ENCODE measurements at regions not wholly inside any gene's neighbourhood (a gene's known extent, or its start where the extent isn't known, plus 50 kb on each side); places are given as distances from the start of the nearest gene placed in this dataset.
"Not testable (repeated sequence)": the region's sequence is repeated elsewhere in the genome, so short reads cannot be mapped to it uniquely, and the experiment has no call there.

DNA sequence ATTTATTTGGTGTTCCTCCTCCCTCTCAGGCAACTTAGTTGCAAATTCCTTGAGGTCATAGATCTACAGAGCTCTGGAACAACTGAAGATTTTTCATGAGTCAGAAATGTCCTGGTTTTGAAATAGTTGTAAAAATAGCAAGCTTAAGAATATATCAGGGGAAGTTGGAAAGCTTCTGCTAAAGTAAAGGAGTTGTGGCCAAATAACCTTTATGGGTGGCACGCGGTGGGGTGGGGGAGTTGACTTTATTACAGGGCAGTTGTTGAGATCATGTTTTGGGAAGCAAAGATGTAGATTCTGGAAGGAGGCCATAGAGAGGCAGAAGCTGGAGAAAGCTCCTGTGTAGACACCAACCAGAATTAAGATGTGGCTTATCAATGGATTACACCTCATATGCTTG lies 326.0 kb upstream of the MTPN start:
- DNase-seq (ENCODE audit: low read depth): no peak
- in situ Hi-C loops (cut with HindIII; ENCODE audit: low pct_unique_long_range_greater_than_20kb, low sequenced_read_pairs): no loop called here

DNA sequence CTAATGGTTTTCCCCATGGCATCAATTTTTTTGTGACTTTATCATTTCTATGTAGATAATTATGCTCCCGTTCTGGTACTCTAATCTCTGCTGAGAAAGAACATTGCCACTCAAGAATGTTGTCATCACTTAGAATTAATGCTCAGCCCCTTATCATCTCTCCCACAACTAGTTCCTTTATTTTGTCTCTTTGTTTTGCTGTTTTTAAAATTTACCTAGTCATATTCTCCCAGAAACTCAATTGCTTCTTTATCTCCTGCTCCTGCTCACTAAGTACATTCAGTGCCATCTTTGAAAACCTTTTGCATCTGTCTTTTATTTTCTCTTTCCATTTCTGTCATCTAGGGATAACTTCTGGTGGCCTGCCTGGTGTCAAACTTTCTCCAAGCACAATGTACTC lies 324.9 kb upstream of the MTPN start:
- DNase-seq (ENCODE audit: low read depth): no peak

DNA sequence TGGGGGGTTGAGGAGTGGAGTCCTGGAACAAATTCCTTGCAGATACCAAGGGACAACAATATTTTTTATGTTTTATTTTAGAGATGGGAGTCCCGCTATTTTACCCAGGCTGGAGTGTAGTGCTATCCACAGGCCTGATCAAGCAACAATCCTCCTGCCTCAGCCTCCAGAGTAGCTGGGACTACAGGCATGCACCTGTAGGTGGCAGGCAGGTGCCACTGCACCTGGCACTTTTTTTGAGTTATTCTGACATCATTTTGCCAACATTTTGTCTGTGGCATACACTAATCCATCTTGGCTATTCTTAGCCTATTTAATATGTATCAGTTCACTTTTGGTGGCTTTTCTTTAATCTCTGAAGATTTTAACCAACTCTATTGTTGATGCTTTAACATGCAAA lies 317.8 kb upstream of the MTPN start:
- DNase-seq (ENCODE audit: low read depth): no peak
- in situ Hi-C loops (cut with HindIII; ENCODE audit: low pct_unique_long_range_greater_than_20kb, low sequenced_read_pairs): no loop called here

More for the DNA sequence above, 324.9 kb upstream of the MTPN start:
- in situ Hi-C loops (cut with HindIII; ENCODE audit: low pct_unique_long_range_greater_than_20kb, low sequenced_read_pairs): no loop called here

DNA sequence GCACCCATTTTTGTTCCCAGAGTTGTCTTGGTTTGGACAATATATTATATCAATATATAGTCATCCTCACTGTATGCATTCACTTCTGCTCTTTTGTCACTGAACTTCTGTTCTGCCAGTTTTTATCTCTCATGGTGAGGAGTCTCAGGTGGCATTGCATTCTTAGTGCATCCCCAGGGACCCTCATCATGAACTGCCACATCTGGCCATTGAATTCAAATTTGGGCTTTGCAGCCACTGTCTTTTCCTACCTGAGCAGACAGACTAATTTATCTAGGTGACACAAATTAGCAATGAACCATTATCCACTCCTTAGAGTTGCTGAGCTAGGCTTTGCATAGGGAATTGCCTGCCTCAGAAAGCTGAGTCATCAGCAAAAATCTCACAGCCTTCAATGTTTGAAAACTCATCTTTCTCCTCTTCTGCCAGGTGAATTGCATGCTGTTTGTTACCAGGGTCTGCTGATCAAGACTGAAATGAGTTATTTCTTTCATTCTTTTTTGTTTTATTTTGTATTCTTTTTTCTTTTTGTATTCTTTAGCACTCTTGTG lies 316.8 kb upstream of the MTPN start:
- DNase-seq (ENCODE audit: low read depth): no peak
- in situ Hi-C loops (cut with HindIII; ENCODE audit: low pct_unique_long_range_greater_than_20kb, low sequenced_read_pairs): no loop called here

DNA sequence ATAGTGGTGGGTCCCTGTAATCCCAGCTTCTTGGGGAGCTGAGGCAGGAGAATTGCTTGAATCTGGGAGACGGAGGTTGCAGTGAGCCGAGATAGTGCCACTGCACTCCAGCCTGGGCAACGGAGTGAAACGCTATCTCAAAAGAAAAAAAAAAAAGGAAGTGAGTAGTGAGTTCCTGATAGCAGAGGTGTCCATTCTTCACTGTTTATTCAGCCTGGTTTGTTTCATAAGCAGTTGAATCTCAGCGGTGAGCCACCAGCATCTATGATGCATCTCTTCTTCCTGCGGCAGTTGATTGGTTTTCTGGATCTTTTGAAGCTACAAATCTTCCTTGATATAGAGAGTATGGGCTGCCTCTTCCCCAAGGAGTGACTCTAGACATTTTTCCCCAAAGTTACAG lies 316.1 kb upstream of the MTPN start:
- in situ Hi-C loops (cut with HindIII; ENCODE audit: low pct_unique_long_range_greater_than_20kb, low sequenced_read_pairs): no loop called here
- no peak for DNase-seq (ENCODE audit: low read depth)

DNA sequence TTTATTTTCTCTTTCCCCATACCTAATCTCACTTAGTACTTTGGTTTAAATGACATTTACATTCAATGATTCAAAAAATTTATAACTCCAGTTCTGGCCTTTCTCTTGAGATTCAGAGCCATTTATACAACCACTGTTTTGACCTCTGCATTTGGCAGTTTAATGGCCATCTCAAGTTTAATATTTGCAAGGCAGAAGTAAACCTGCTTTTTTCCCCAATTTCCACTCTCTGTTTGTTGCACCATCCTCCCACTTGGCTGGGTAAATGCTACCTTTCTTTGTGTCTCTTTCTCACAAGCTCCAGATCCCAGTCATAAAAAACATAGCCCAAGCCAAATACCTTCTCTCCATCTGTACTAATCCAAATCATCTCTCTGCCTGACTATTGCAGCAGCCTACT lies 315.2 kb upstream of the MTPN start:
- in situ Hi-C loops (cut with HindIII; ENCODE audit: low pct_unique_long_range_greater_than_20kb, low sequenced_read_pairs): no loop called here
- no peak for DNase-seq (ENCODE audit: low read depth)

DNA sequence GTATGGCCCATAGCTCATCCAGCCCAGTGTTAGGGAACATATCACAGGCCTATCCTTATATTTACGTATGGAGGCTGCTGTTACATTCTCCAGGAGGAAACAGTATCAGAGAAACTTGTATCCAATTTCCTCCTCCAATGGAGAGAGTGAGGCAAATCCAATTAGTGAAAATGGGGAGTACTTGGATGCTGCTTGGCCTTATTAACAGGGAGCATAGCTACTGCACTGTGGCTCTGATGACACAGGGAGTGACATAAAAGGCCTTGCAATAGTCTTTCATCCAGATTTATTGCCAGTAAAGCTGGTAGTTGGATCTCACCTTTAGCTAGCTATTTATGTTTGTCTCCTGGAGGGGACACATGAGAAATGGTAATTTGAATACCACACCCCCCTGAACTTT lies 313.2 kb upstream of the MTPN start:
- DNase-seq (ENCODE audit: low read depth): no peak
- in situ Hi-C loops (cut with HindIII; ENCODE audit: low pct_unique_long_range_greater_than_20kb, low sequenced_read_pairs): no loop called here

DNA sequence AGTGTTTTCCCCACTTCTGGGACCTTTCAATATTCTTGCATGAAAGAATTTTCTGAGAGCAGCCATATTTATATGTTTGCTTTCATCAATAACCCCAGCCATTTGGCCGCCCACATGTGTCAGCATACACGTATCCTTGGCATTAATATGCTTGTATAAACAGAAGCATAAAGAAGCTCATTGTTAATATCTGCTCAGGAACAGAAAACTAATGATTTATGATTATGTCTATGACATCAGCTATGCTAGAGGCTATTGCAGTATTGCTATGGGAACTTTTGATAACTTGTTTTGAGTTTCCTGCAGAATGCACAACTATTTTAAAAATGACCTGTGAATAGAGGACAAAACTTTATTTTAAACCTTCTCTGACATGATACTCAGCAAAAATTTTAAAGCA lies 300.9 kb upstream of the MTPN start:
- DNase-seq (ENCODE audit: low read depth): no peak
- in situ Hi-C loops (cut with HindIII; ENCODE audit: low pct_unique_long_range_greater_than_20kb, low sequenced_read_pairs): no loop called here

DNA sequence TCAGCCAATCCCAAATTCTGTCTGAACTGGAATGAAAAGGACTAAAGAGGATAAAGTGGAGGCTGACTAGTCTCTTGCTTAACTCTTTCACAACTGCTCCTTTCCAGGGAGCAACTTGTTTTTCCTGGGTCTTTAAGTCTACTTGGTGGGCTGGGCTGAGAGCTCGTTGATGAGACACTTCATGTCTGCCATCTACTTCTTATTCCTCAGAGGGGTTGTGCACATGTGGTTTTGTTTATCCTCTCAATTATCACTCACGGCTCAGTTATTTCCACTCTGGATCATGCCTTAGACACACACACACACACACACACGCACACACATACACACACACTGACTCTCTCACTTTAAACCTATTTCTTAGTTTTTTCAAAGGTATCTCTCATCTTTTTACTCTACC lies 298.6 kb upstream of the MTPN start:
- DNase-seq (ENCODE audit: low read depth): no peak
- in situ Hi-C loops (cut with HindIII; ENCODE audit: low pct_unique_long_range_greater_than_20kb, low sequenced_read_pairs): no loop called here

DNA sequence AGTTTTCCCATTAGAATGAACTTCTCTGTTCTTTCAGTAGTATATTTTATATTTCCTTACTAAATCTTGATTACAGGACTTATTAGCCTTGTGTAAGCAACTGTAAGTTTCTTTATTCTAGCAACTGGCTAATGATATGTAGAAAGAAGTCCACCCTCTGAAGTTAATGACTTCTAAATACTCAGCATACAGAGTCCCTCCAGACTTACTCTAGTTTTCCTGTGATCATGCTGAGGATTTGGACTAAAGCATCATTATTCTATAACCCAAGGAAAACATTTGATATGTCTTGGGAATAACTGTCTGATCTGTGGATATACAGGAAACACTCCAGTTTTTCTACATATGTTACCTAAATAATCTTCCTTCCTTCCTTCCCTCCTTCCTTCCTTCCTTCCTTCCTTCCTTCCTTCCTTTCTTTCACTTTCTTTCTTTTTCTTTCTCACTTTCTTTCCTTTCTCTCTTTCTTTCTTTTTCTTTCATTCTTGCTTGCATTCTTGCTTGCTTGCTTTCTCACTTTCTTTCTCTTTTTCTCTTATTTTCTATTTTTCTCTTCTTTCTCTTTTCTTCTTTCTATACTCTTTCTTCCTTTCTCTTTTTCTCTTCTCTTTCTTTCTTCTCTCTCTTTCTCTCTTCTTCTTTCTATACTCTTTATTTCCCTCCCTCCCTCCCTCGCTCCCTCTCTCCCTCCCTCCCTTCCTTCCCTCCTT lies 297.6 kb upstream of the MTPN start:
- in situ Hi-C loops (cut with HindIII; ENCODE audit: low pct_unique_long_range_greater_than_20kb, low sequenced_read_pairs): no loop called here
- DNase-seq (ENCODE audit: low read depth): no peak

DNA sequence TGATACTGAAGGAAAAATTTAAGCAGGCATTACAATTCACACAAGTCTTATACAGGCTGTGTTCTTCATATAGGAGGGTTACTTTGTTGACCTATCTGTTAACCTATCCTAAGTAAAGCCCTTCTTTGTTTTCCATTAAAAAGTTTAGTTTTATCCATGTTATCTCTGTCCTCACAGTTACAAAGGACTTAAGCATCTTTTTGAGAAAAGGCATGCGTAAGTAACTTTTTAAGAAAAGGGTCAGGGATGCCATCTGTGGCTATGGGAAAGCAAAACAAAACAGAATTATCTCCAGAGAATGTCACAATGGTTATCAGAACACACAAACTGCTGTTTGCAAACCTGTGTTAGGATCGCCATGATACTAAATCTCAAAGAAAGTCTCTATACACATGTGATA lies 295.8 kb upstream of the MTPN start:
- in situ Hi-C loops (cut with HindIII; ENCODE audit: low pct_unique_long_range_greater_than_20kb, low sequenced_read_pairs): no loop called here
- no peak for DNase-seq (ENCODE audit: low read depth)

DNA sequence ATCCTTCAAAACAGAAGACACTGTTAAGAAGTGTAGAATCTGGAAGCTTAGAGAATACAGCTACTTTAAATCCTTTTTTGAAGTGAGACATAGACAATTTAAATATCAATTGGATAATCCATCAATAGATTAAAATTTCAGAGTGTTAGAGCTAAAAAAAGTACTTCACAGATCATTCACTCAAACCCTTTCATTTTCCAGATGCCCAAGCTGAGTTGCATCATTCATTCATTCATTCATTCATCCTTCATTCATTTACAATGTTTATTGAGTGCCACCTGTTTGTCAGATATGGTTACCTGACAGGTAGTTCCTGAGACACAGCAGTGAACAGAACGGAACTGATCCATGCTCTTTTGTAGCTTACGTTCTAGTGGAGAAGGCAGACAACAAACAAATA lies 290.7 kb upstream of the MTPN start:
- in situ Hi-C loops (cut with HindIII; ENCODE audit: low pct_unique_long_range_greater_than_20kb, low sequenced_read_pairs): no loop called here
- no peak for DNase-seq (ENCODE audit: low read depth)

DNA sequence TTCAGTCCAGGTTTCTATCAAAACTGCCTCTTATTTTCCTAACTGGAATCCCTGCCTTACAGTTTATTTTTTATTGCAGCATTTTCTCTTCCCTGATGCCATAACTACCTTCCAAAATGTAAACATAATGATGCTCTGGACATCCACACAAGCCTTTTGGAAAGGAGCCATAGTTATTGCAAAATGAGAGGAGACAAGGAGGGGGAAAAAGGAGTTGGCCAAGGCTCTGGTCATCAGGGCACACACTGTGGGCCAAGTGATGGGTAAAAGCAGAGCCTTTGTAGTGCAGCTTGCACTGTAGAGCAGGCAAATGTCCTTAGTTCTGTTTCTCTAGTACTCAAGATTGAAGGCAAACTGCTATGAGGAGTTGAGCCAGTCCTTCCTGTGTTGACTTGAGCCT lies 289.3 kb upstream of the MTPN start:
- in situ Hi-C loops (cut with HindIII; ENCODE audit: low pct_unique_long_range_greater_than_20kb, low sequenced_read_pairs): no loop called here
- no peak for DNase-seq (ENCODE audit: low read depth)

DNA sequence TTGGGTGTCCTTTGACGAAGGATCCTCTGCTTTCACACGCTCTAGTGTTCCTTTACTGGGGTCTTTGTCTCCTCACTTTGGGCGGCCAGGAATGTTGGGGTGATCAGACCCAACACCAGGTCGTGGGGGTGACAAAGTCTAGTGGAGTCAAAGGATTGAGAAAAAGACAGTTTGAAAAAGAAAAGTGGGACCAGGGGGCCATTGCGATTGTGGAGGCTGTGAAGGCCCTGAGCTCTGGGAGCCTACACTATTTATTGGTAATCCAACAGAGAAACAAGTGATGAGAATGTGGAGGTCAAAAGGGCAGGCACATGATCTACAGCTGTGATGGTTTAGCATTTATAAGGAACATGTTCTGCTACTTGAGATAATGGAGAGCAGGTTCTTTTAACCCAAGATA lies 287.1 kb upstream of the MTPN start:
- DNase-seq (ENCODE audit: low read depth); in situ Hi-C loops (cut with HindIII; ENCODE audit: low pct_unique_long_range_greater_than_20kb, low sequenced_read_pairs): not testable (repeated sequence)

DNA sequence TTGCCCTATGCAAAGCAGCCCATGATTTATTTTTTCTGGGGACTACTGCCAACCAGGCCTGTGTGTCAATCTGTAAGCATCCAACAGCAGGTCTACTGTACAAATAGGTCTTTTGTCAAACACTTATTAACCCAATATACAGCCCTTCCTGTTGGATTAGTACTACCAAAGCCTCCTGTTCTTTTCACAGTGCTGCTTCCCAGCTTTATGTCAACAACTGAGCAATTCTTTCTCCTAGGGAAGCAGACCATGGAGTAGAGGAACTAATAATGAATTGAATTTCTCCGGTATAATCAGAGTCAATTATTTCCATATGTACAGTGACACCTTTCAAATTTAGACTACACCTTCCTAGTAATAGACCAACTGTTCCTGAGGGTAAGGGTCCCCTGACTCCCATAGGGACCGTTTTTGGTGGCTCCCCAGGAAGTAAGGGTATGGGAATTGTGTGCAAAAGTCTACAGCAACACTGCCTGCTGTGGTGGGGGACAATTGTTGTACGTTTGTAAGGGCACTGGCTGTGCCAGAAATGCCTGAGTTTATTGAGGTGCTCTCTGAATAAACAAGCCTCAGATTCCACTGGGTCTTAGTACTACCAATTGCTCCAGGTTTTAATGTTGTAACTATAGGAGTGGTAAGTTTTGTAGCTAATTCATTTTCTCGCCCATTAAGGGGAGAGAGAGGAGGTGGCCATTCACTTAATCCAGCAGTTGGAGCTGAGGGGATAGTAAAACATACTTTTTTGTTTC lies 286.1 kb upstream of the MTPN start:
- DNase-seq (ENCODE audit: low read depth); in situ Hi-C loops (cut with HindIII; ENCODE audit: low pct_unique_long_range_greater_than_20kb, low sequenced_read_pairs): not testable (repeated sequence)

DNA sequence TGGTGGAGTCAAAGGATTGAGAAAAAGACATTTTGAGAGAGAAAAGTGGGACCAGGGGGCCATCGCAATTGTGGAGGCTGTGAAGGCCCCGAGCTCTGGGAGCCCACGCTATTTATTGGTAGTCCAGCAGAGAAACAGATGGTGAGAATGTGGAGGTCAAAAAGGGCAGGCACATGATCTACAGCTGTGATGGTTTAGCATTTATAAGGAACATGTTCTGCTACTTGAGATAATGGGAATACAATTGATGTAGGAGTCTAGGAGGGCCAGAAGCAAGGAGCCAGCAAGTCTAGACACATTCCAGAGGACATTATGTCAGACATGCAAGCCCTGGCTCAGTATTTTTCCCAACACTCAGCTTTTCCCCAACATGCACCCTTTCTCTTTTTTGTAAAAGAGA lies 283.4 kb upstream of the MTPN start:
- in situ Hi-C loops (cut with HindIII; ENCODE audit: low pct_unique_long_range_greater_than_20kb, low sequenced_read_pairs); DNase-seq (ENCODE audit: low read depth): not testable (repeated sequence)

DNA sequence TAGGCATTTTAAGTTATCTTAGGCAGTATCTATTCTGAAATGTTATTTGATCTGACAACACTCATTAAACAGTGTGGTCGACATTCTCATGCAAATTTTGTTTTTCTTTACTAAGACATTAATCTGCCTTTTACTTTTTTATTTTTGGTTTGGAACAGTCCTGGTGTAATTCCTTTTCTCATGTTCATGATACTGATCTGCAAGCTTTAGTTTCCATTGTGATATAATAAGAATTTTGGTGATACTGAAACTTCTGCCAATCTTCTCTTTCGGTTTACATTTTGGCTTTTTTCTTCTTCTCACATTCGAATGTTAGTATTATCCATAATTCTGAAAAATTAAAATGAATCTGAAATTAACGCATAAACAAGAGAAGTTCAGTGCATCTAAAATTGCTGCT lies 281.9 kb upstream of the MTPN start:
- DNase-seq (ENCODE audit: low read depth): no peak
- in situ Hi-C loops (cut with HindIII; ENCODE audit: low pct_unique_long_range_greater_than_20kb, low sequenced_read_pairs): no loop called here

DNA sequence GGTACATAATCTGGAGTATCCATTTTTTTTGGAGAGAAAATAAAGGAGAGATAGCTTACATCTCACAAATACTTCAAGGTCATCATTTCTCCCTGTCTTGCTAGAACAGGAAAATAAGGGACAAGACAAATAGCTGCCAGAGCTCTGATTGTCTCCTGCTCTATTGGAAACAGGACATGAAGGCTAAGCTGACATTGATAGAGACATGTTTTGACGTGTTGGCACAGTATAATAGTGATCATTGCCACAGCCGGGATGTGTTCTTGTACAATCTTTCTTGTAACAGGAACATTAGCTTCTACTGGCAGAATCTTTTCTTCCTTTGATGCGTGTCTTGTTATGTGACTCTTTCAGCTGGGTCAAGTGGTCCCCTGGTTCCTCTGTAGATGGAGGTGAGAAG lies 279.3 kb upstream of the MTPN start:
- in situ Hi-C loops (cut with HindIII; ENCODE audit: low pct_unique_long_range_greater_than_20kb, low sequenced_read_pairs): no loop called here
- no peak for DNase-seq (ENCODE audit: low read depth)

DNA sequence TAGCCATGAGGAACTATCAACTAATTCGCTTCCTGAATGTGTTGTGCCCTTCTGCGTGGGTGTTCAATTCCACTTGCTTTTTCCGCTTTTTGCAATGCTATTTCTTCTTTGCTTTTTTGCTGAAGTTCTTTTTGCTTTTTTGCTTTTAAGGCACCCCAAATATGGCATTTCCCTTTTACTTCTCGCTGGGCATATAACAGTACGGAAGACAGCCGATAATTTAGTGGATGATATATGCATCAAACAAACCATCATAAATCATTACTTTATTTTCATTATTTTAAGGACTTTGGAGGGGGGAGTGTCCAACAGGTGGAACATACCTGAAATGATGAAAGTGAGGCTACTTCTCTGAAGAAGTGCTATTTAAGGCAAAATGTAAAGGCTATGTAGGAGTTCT lies 277.0 kb upstream of the MTPN start:
- in situ Hi-C loops (cut with HindIII; ENCODE audit: low pct_unique_long_range_greater_than_20kb, low sequenced_read_pairs): no loop called here
- DNase-seq (ENCODE audit: low read depth): no peak

DNA sequence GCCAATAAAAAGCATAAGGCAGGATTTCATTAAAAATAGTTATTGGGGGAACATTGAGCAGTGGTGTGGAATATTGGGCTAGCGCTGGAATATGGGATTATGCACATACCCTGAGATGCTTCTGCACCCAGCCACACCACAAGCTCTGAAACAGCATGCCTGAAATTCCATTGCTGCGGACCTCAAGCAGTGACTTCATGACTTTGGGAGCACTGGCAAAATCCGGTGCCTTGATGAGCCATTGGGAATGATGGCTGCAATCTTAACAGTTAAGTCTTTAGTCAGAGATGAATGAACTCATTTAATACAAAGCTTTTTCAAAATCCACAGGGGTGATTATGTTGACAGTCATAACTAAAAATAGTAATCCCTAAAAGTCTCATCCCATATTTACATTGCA lies 274.7 kb upstream of the MTPN start:
- in situ Hi-C loops (cut with HindIII; ENCODE audit: low pct_unique_long_range_greater_than_20kb, low sequenced_read_pairs): no loop called here
- DNase-seq (ENCODE audit: low read depth): no peak
